ENCODE measurements at regions not wholly inside any gene's neighbourhood (a gene's known extent, or its start where the extent isn't known, plus 50 kb on each side); places are given as distances from the start of the nearest gene placed in this dataset.

- TF ChIP-seq CTCF (IDR thresholded peaks at IDR 0.05) (no peak), POLR2A (IDR thresholded peaks at IDR 0.05) (no peak)
Measured at GRCh38 chr5:90099099-90099498, 310.5 kb downstream of the CETN3 start.
